Tibial nerve (tissue), 3 donors: ENCODE measurements at regions not wholly inside any gene's neighbourhood (a gene's known extent, or its start where the extent isn't known, plus 50 kb on each side); places are given as distances from the start of the nearest gene placed in this dataset.
"Not testable (repeated sequence)": the region's sequence is repeated elsewhere in the genome, so short reads cannot be mapped to it uniquely, and the experiment has no call there.

Source experiments
- POLR2A ChIP-seq, 2 donors: fragments of 450-650 bp; IDR thresholded peaks; one replicate each; pipeline ENCODE4 v1.6.1; 2017; ENCODE audit warnings: antibody characterized with exemption in 2 of 2, mild to moderate bottlenecking in 2 of 2, moderate library complexity in 2 of 2
- TF ChIP-seq, protein P1 (sequence below), 5 experiments: fragments of 200-600 bp in 3 of 5; fragments of 450-650 bp in 2 of 5; sonication (generic) in 3 of 5; IDR thresholded peaks; one replicate each; pipeline ENCODE4 v1.5.1; 2016 to 2019; ENCODE audit warnings: antibody characterized with exemption in 5 of 5, mild to moderate bottlenecking in 3 of 5, moderate library complexity in 2 of 5

- TF ChIP-seq, protein P1, sequence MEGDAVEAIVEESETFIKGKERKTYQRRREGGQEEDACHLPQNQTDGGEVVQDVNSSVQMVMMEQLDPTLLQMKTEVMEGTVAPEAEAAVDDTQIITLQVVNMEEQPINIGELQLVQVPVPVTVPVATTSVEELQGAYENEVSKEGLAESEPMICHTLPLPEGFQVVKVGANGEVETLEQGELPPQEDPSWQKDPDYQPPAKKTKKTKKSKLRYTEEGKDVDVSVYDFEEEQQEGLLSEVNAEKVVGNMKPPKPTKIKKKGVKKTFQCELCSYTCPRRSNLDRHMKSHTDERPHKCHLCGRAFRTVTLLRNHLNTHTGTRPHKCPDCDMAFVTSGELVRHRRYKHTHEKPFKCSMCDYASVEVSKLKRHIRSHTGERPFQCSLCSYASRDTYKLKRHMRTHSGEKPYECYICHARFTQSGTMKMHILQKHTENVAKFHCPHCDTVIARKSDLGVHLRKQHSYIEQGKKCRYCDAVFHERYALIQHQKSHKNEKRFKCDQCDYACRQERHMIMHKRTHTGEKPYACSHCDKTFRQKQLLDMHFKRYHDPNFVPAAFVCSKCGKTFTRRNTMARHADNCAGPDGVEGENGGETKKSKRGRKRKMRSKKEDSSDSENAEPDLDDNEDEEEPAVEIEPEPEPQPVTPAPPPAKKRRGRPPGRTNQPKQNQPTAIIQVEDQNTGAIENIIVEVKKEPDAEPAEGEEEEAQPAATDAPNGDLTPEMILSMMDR (IDR thresholded peaks at IDR 0.05), result not testable (repeated sequence)
- not testable (repeated sequence) for TF ChIP-seq POLR2A (IDR thresholded peaks at IDR 0.05)
Measured at GRCh38 chr2:111299635-111300034, 178.9 kb downstream of the BCL2L11 start.
